Astrocyte of the cerebellum (primary cell): ENCODE measurements at regions not wholly inside any gene's neighbourhood (a gene's known extent, or its start where the extent isn't known, plus 50 kb on each side); places are given as distances from the start of the nearest gene placed in this dataset.

Source experiments
- DNase-seq: peaks from one replicate; pipeline ENCODE4 v3.0.0-alpha.2; 2011; ENCODE audit warnings: low read depth
- H3K4me3 ChIP-seq: 2 replicates; pipeline ENCODE4 v1.5.1; 2011; ENCODE audit warnings: mild to moderate bottlenecking, low read depth, low read length, moderate library complexity
- in situ Hi-C: cut with HindIII; loops from 2 replicates; pipeline ENCODE4 v1.10.0; 2017; ENCODE audit warnings: low sequenced_read_pairs
- TF ChIP-seq, protein P1 (sequence below): IDR thresholded peaks from 2 replicates; pipeline ENCODE4 v1.5.1; 2012; ENCODE audit warnings: low read length, low read depth, moderate library complexity, mild to moderate bottlenecking; ENCODE audit errors: missing control alignments

GRCh38 chr13:53941588-53942190, 913.1 kb downstream of the OLFM4 start:
- in situ Hi-C loops, result no loop called here
- TF ChIP-seq, protein P1, sequence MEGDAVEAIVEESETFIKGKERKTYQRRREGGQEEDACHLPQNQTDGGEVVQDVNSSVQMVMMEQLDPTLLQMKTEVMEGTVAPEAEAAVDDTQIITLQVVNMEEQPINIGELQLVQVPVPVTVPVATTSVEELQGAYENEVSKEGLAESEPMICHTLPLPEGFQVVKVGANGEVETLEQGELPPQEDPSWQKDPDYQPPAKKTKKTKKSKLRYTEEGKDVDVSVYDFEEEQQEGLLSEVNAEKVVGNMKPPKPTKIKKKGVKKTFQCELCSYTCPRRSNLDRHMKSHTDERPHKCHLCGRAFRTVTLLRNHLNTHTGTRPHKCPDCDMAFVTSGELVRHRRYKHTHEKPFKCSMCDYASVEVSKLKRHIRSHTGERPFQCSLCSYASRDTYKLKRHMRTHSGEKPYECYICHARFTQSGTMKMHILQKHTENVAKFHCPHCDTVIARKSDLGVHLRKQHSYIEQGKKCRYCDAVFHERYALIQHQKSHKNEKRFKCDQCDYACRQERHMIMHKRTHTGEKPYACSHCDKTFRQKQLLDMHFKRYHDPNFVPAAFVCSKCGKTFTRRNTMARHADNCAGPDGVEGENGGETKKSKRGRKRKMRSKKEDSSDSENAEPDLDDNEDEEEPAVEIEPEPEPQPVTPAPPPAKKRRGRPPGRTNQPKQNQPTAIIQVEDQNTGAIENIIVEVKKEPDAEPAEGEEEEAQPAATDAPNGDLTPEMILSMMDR, result no peak
- no peak for DNase-seq
- H3K4me3 ChIP-seq, result no peak overlapping the region

- TF ChIP-seq, protein P1, result no peak
- DNase-seq, result no peak
- no peak overlapping the region for H3K4me3 ChIP-seq
- in situ Hi-C loops, result no loop called here
Observed at GRCh38 chr13:53946500-53946899, 917.9 kb downstream of the OLFM4 start.

GRCh38 chr13:53953183-53953582, 924.6 kb downstream of the OLFM4 start:
- in situ Hi-C loops, result no loop called here
- TF ChIP-seq, protein P1, result no peak
- DNase-seq, result no peak
- H3K4me3 ChIP-seq, result no peak overlapping the region
